ENCODE measurements at regions not wholly inside any gene's neighbourhood (a gene's known extent, or its start where the extent isn't known, plus 50 kb on each side); places are given as distances from the start of the nearest gene placed in this dataset.
A peak's percentile ranks its signal among the peaks of the same experiment; 100 is the strongest.

GRCh38 chr5:88515068-88515467 lies 246.4 kb upstream of the TMEM161B start:
- TF ChIP-seq CTCF (IDR thresholded peaks at IDR 0.05; ENCODE audit: insufficient read depth, low read depth, low read length), result no peak
- no peak overlapping the region for H3K4me3 ChIP-seq (ENCODE audit: low read depth, low read length)
- no peak for DNase-seq (ENCODE audit: low read depth)

- H3K4me3 ChIP-seq (ENCODE audit: low read depth, low read length), result no peak overlapping the region
- TF ChIP-seq CTCF (IDR thresholded peaks at IDR 0.05; ENCODE audit: insufficient read depth, low read depth, low read length), result no peak
- DNase-seq (ENCODE audit: low read depth), result no peak
These were observed 240.8 kb upstream of the TMEM161B start for GRCh38 chr5:88509403-88509802.

- DNase-seq (ENCODE audit: low read depth), result no peak
- TF ChIP-seq CTCF (IDR thresholded peaks at IDR 0.05; ENCODE audit: insufficient read depth, low read depth, low read length), result no peak
- no peak overlapping the region for H3K4me3 ChIP-seq (ENCODE audit: low read depth, low read length)
These were observed 238.6 kb upstream of the TMEM161B start for GRCh38 chr5:88507261-88507660.

GRCh38 chr5:88503406-88503805 lies 234.8 kb upstream of the TMEM161B start:
- no peak for DNase-seq (ENCODE audit: low read depth)
- no peak overlapping the region for H3K4me3 ChIP-seq (ENCODE audit: low read depth, low read length)
- no peak for TF ChIP-seq CTCF (IDR thresholded peaks at IDR 0.05; ENCODE audit: insufficient read depth, low read depth, low read length)

- TF ChIP-seq CTCF (IDR thresholded peaks at IDR 0.05; ENCODE audit: insufficient read depth, low read depth, low read length), result no peak
- DNase-seq (ENCODE audit: low read depth), result peak; percentile 1
- H3K4me3 ChIP-seq (ENCODE audit: low read depth, low read length), result peak overlapping the region; percentile 59
These were observed 234.3 kb upstream of the TMEM161B start for GRCh38 chr5:88503041-88503345.

GRCh38 chr5:88502179-88503040 lies 233.8 kb upstream of the TMEM161B start:
- peak overlapping the region; percentile 59 for H3K4me3 ChIP-seq (ENCODE audit: low read depth, low read length)
- TF ChIP-seq CTCF (IDR thresholded peaks at IDR 0.05; ENCODE audit: insufficient read depth, low read depth, low read length), result no peak
- peak; percentile 4 for DNase-seq (ENCODE audit: low read depth)

GRCh38 chr5:88495810-88496209 lies 227.2 kb upstream of the TMEM161B start:
- TF ChIP-seq CTCF (IDR thresholded peaks at IDR 0.05; ENCODE audit: insufficient read depth, low read depth, low read length), result no peak
- DNase-seq (ENCODE audit: low read depth), result no peak
- H3K4me3 ChIP-seq (ENCODE audit: low read depth, low read length), result no peak overlapping the region

Data from fibroblast of villous mesenchyme (primary cell).